ENCODE measurements at regions not wholly inside any gene's neighbourhood (a gene's known extent, or its start where the extent isn't known, plus 50 kb on each side); places are given as distances from the start of the nearest gene placed in this dataset.
"Not testable (repeated sequence)": the region's sequence is repeated elsewhere in the genome, so short reads cannot be mapped to it uniquely, and the experiment has no call there.

- DNase-seq = no peak
Measured at GRCh38 chr14:105894978-105895881, 368.8 kb downstream of the TMEM121 start.

- not testable (repeated sequence) for DNase-seq
Measured at GRCh38 chr14:105896206-105896605, 369.8 kb downstream of the TMEM121 start.

GRCh38 chr14:105896961-105897724 lies 370.8 kb downstream of the TMEM121 start:
- not testable (repeated sequence) for DNase-seq

- DNase-seq = no peak
Measured at GRCh38 chr14:105897725-105898113, 371.3 kb downstream of the TMEM121 start.

- DNase-seq = no peak
Measured at GRCh38 chr14:105898482-105899010, 372.2 kb downstream of the TMEM121 start.

GRCh38 chr14:105899071-105899641 lies 372.8 kb downstream of the TMEM121 start:
- DNase-seq = no peak

- DNase-seq = no peak
Measured at GRCh38 chr14:105899657-105900397, 373.4 kb downstream of the TMEM121 start.

- no peak for DNase-seq
Measured at GRCh38 chr14:105900398-105901160, 374.2 kb downstream of the TMEM121 start.

GRCh38 chr14:105901226-105901625 lies 374.8 kb downstream of the TMEM121 start:
- DNase-seq = no peak

GRCh38 chr14:105902131-105902898 lies 375.9 kb downstream of the TMEM121 start:
- DNase-seq = no peak

- not testable (repeated sequence) for DNase-seq
Measured at GRCh38 chr14:105902899-105903165, 376.4 kb downstream of the TMEM121 start.

- no peak for DNase-seq
Measured at GRCh38 chr14:105903971-105904370, 377.6 kb downstream of the TMEM121 start.

GRCh38 chr14:105904379-105904778 lies 378.0 kb downstream of the TMEM121 start:
- DNase-seq = no peak

GRCh38 chr14:105905456-105905855 lies 379.1 kb downstream of the TMEM121 start:
- no peak for DNase-seq

- DNase-seq = no peak
Measured at GRCh38 chr14:105907276-105907675, 380.9 kb downstream of the TMEM121 start.

- DNase-seq = no peak
Measured at GRCh38 chr14:105908006-105908405, 381.6 kb downstream of the TMEM121 start.

GRCh38 chr14:105908481-105908911 lies 382.1 kb downstream of the TMEM121 start:
- DNase-seq = no peak

GRCh38 chr14:105909046-105909827 lies 382.9 kb downstream of the TMEM121 start:
- DNase-seq = no peak

- DNase-seq = not testable (repeated sequence)
Measured at GRCh38 chr14:105909828-105910120, 383.4 kb downstream of the TMEM121 start.

- DNase-seq = no peak
Measured at GRCh38 chr14:105910426-105910825, 384.0 kb downstream of the TMEM121 start.
